Mesendoderm (in vitro differentiated cells): ENCODE measurements at regions not wholly inside any gene's neighbourhood (a gene's known extent, or its start where the extent isn't known, plus 50 kb on each side); places are given as distances from the start of the nearest gene placed in this dataset.

Source experiments
- DNase-seq: peaks from one replicate; pipeline ENCODE4 v3.0.0; 2013
- H2AK5ac ChIP-seq: 2 replicates; pipeline ENCODE4 v1.6.1; 2013; ENCODE audit warnings: low read length, inconsistent platforms
- H2BK120ac ChIP-seq: 2 replicates; pipeline ENCODE4 v1.6.1; 2013; ENCODE audit warnings: low read depth, mild to moderate bottlenecking, low read length, moderate library complexity, mixed read lengths
- H2BK15ac ChIP-seq: replicated peaks from 2 replicates; pipeline ENCODE4 v1.6.1; 2013; ENCODE audit warnings: low read depth, mild to moderate bottlenecking, moderate library complexity
- H2BK5ac ChIP-seq: 2 replicates; pipeline ENCODE4 v1.6.1; 2013; ENCODE audit warnings: low read length, inconsistent platforms
- H3K18ac ChIP-seq: 2 replicates; pipeline ENCODE4 v1.6.1; 2013; ENCODE audit warnings: mild to moderate bottlenecking, low read length, mixed read lengths
- H3K23ac ChIP-seq: one replicate; pipeline ENCODE4 v1.6.1; 2013; ENCODE audit warnings: low read length
- H3K27ac ChIP-seq: 2 replicates; pipeline ENCODE4 v1.5.1; 2013; ENCODE audit warnings: low read depth, mild to moderate bottlenecking, inconsistent platforms, low read length, moderate library complexity
- H3K27me3 ChIP-seq: 2 replicates; pipeline ENCODE4 v1.6.1; 2013; ENCODE audit warnings: low read length, control low read depth, mild to moderate bottlenecking, inconsistent platforms; ENCODE audit not compliant: insufficient read depth, poor library complexity
- H3K36me3 ChIP-seq: 2 replicates; pipeline ENCODE4 v1.6.1; 2013; ENCODE audit warnings: low read length, inconsistent platforms; ENCODE audit not compliant: control insufficient read depth, insufficient read depth
- H3K4ac ChIP-seq: one replicate; pipeline ENCODE4 v1.6.1; 2013; ENCODE audit warnings: low read depth, mild to moderate bottlenecking, low read length, moderate library complexity
- H3K4me1 ChIP-seq: 2 replicates; pipeline ENCODE4 v1.6.1; 2013; ENCODE audit warnings: low read depth, low read length, inconsistent platforms; ENCODE audit not compliant: control insufficient read depth
- H3K4me2 ChIP-seq: 2 replicates; pipeline ENCODE4 v1.6.1; 2013; ENCODE audit warnings: low read length
- H3K4me3 ChIP-seq: 2 replicates; pipeline ENCODE4 v1.5.1; 2013; ENCODE audit warnings: mild to moderate bottlenecking, low read length
- H3K56ac ChIP-seq: one replicate; pipeline ENCODE4 v1.6.1; 2013; ENCODE audit warnings: low read length
- H3K79me1 ChIP-seq: 2 replicates; pipeline ENCODE4 v1.6.1; 2013; ENCODE audit warnings: low read length, inconsistent platforms
- H3K79me2 ChIP-seq: 2 replicates; pipeline ENCODE4 v1.6.1; 2013; ENCODE audit warnings: mild to moderate bottlenecking, low read length; ENCODE audit not compliant: control insufficient read depth, insufficient read depth
- H3K9ac ChIP-seq: 2 replicates; pipeline ENCODE4 v1.6.1; 2013; ENCODE audit warnings: low read length, inconsistent platforms
- H4K5ac ChIP-seq: one replicate; pipeline ENCODE4 v1.6.1; 2013; ENCODE audit warnings: low read length
- H4K8ac ChIP-seq: one replicate; pipeline ENCODE4 v1.6.1; 2013; ENCODE audit warnings: low read depth, mild to moderate bottlenecking, control low read depth, low read length, moderate library complexity
- WGBS: extraction: QIAGEN DNeasy Blood & Tissue Kit; methylation state at CpG from one replicate; pipeline ENCODE4 v1.1.7; 2013; ENCODE audit warnings: low lambda C conversion rate, missing lambda C conversion rate; ENCODE audit not compliant: insufficient coverage; ENCODE audit errors: extremely low coverage; 5-methylcytosine and 5-hydroxymethylcytosine counted together

DNA sequence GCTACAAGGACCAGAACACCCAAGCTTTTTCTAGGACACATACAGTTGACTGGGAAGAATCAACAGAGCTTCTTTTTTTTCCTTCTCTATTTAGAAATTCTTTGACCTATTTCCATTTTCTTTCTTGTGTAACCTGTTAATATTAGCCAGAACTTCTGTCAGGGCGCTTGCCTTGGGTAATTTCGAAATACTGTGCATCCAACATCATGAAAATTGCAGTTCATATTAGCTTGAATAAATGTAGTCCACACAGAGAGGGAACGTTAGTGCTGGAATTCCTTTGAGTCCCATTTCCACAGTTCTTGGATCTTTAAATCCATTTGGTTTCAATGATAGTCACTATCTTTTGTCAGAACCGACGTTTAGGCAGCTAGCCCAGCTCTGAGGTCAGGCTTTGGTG is 141.8 kb downstream of the MXRA5 start:
- Histone ChIP-seq H3K18ac (no peak overlapping the region), H4K5ac (no peak overlapping the region), H3K4me3 (no peak overlapping the region), H3K56ac (no peak overlapping the region), H4K8ac (no peak overlapping the region), H3K79me2 (no peaks in the 10 kb centered on the region), H3K4me2 (no peak overlapping the region), H3K23ac (no peak overlapping the region), H3K27me3 (no peaks in the 10 kb centered on the region), H3K4me1 (no peaks in the 10 kb centered on the region), H3K9ac (no peak overlapping the region), H2BK120ac (no peak overlapping the region), H2BK15ac (no peak overlapping the region), H2AK5ac (no peak overlapping the region), H3K79me1 (no peaks in the 10 kb centered on the region), H3K4ac (no peak overlapping the region), H2BK5ac (no peak overlapping the region), H3K36me3 (no peaks in the 10 kb centered on the region), H3K27ac (no peak overlapping the region)
- no peak for DNase-seq
- no CpG with 5 or more reads among the region's 5 CpGs for WGBS

DNA sequence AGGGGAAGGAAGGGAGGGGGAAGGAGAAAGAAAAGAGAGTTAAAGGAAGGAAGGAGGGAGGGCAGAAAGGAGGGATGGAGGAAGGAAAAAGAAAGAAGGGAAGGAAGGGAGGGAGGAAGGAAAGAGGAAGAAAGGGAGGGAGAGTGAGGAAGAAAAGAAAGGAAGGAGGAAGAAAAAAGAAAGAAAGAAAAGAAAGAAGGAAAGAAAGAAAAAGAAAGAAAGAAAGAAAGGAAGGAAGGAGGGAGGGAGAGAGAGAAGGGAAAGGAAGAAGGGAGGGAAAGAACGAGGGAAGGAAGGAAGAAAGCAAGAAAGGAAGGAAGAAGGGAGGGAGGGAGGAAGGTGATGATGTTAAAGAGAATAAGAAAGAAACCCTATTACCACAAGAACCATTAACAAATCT is 150.6 kb downstream of the MXRA5 start:
- no CpG with 5 or more reads among the region's 1 CpG for WGBS
- no peak overlapping the region for H3K18ac ChIP-seq
- H3K4me1 ChIP-seq = no peaks in the 10 kb centered on the region
- H3K23ac ChIP-seq = no peak overlapping the region
- no peaks in the 10 kb centered on the region for H3K79me2 ChIP-seq
- H3K56ac ChIP-seq = no peak overlapping the region
- H2BK120ac ChIP-seq = no peak overlapping the region
- H3K9ac ChIP-seq = no peak overlapping the region
- H4K8ac ChIP-seq = no peak overlapping the region
- no peaks in the 10 kb centered on the region for H3K79me1 ChIP-seq
- H3K36me3 ChIP-seq = no peaks in the 10 kb centered on the region
- H4K5ac ChIP-seq = no peak overlapping the region
- H3K4ac ChIP-seq = no peak overlapping the region
- H2AK5ac ChIP-seq = no peak overlapping the region
- H3K27ac ChIP-seq = no peak overlapping the region
- H3K4me2 ChIP-seq = no peak overlapping the region
- no peak overlapping the region for H2BK15ac ChIP-seq
- H2BK5ac ChIP-seq = no peak overlapping the region
- DNase-seq = no peak
- H3K4me3 ChIP-seq = no peak overlapping the region
- H3K27me3 ChIP-seq = no peaks in the 10 kb centered on the region

DNA sequence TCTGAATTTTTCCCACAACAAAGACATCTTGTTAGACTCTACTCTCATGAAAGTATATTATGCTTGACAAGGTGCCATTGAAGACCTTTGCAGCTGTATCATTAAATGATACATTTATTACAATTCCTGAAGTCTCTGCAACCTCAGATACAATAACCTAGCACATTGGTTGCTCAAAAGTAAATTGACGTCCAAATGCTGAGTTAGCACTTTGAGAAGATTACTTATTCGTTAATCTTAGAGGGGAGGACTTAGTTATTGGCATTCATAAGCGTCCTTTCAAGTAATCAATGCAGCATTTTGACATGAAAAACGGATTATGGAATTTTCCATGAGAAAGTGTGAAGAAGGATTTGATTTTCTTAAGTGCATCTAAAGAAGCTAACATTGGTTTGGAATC is 151.6 kb downstream of the ARSF start:
- Histone ChIP-seq H4K5ac (no peak overlapping the region), H3K27ac (no peak overlapping the region), H3K4me2 (no peak overlapping the region), H2BK15ac (no peak overlapping the region), H3K36me3 (no peaks in the 10 kb centered on the region), H3K79me1 (no peaks in the 10 kb centered on the region), H2BK5ac (no peak overlapping the region), H3K18ac (no peak overlapping the region), H3K4me3 (no peak overlapping the region), H2AK5ac (no peak overlapping the region), H3K4me1 (no peaks in the 10 kb centered on the region), H3K4ac (no peak overlapping the region), H3K27me3 (no peaks in the 10 kb centered on the region), H3K9ac (no peak overlapping the region), H3K23ac (no peak overlapping the region), H3K56ac (no peak overlapping the region), H2BK120ac (no peak overlapping the region), H4K8ac (no peak overlapping the region), H3K79me2 (no peaks in the 10 kb centered on the region)
- no peak for DNase-seq
- WGBS = no CpG with 5 or more reads among the region's 4 CpGs

DNA sequence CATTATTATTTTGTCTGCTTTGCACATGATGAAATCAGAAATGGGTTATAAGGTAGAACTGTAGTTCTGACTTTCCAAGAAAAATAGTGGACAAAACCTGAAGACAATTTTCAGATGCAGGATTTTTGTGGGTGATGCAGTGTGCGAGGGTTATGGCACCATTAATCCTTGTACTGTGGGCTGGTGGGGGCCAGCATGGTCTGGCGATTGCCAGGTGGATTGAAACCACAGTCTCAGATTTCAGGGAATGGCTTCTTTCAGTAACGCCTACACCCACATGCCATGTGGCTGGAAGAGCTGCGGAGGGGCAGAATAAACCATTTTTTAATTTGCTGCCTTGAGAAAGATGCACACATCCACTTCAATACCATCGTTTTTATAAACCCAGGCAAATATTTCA is 150.5 kb downstream of the ARSF start:
- DNase-seq = no peak
- Histone ChIP-seq H4K8ac (no peak overlapping the region), H2BK120ac (no peak overlapping the region), H3K9ac (no peak overlapping the region), H3K36me3 (no peaks in the 10 kb centered on the region), H3K27ac (no peak overlapping the region), H3K56ac (no peak overlapping the region), H3K18ac (no peak overlapping the region), H3K4ac (no peak overlapping the region), H3K4me2 (no peak overlapping the region), H3K27me3 (no peaks in the 10 kb centered on the region), H3K23ac (no peak overlapping the region), H3K79me2 (no peaks in the 10 kb centered on the region), H2BK5ac (no peak overlapping the region), H3K4me1 (no peaks in the 10 kb centered on the region), H4K5ac (no peak overlapping the region), H2AK5ac (no peak overlapping the region), H2BK15ac (no peak overlapping the region), H3K4me3 (no peak overlapping the region), H3K79me1 (no peaks in the 10 kb centered on the region)
- no CpG with 5 or more reads among the region's 5 CpGs for WGBS

DNA sequence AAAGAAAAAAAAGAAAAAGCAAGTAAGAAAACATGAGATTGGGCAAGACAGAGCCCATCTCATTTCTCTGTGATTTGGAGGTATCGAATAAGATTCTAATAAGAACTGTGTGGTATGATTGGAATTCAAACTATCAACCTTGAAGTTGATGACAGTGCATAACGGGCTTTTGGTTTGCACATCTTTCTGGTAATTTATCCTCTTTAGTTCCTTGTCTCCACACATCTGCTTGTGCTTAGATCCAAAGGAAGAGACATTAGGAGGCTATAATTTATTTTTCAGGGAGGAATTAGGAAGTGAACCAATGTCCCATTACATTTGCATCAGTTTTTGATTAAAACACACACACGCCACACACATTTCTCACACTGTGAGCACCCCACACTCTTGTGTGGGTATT is 149.9 kb downstream of the ARSF start:
- Histone ChIP-seq H3K4ac (no peak overlapping the region), H3K79me2 (no peaks in the 10 kb centered on the region), H3K18ac (no peak overlapping the region), H3K27ac (no peak overlapping the region), H3K36me3 (no peaks in the 10 kb centered on the region), H3K79me1 (no peaks in the 10 kb centered on the region), H3K23ac (no peak overlapping the region), H3K4me3 (no peak overlapping the region), H2BK5ac (no peak overlapping the region), H3K4me1 (no peaks in the 10 kb centered on the region), H3K9ac (no peak overlapping the region), H3K27me3 (no peaks in the 10 kb centered on the region), H2AK5ac (no peak overlapping the region), H3K4me2 (no peak overlapping the region), H2BK15ac (no peak overlapping the region), H3K56ac (no peak overlapping the region), H4K5ac (no peak overlapping the region), H2BK120ac (no peak overlapping the region), H4K8ac (no peak overlapping the region)
- no peak for DNase-seq
- WGBS = no CpG with 5 or more reads among the region's 3 CpGs

DNA sequence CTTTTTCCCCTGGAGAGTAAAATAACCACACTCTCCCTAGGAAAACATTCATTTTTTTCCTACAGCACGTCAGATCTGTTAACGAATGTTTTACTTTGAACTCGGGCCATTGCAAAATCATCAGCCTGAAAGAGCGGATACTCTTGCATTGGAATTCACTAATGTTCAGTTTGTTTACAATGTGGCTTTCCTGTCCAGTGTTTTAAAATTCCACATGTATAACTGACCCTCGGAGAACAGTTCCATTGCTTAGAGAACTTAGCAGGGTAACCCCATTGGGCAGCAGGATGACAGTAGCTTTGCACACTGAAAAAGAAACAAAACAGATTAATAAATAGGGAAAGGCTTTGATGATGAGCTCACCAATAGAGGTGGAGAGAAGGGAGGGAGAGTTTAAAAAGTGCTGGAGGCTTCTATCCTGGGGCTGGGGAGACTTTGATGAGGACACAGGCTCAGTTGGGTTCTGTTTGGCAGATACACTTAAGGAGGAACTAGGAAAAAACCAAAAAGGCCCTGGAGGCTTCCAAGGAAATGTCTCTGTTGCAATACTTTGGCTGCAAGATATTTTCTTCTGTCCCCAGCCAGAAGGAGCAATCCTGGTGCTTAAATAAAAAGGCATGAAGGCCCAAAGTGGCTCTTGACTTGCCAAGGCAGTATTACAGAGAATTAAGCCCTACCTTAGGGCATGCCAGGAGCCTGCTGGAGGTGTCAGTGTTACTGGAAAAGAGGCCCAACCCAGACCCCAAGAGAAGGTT is 143.1 kb downstream of the ARSF start:
- no peak overlapping the region for H2BK5ac ChIP-seq
- no peak overlapping the region for H3K18ac ChIP-seq
- H3K36me3 ChIP-seq = no peaks in the 10 kb centered on the region
- H3K79me2 ChIP-seq = no peaks in the 10 kb centered on the region
- no peak overlapping the region for H4K5ac ChIP-seq
- no peak overlapping the region for H2AK5ac ChIP-seq
- no peaks in the 10 kb centered on the region for H3K27me3 ChIP-seq
- H3K23ac ChIP-seq = no peak overlapping the region
- no peak overlapping the region for H4K8ac ChIP-seq
- H3K9ac ChIP-seq = no peak overlapping the region
- no peak overlapping the region for H3K4me3 ChIP-seq
- no peaks in the 10 kb centered on the region for H3K79me1 ChIP-seq
- H3K4me1 ChIP-seq = no peaks in the 10 kb centered on the region
- H3K4me2 ChIP-seq = no peak overlapping the region
- no peak overlapping the region for H3K56ac ChIP-seq
- no CpG with 5 or more reads among the region's 5 CpGs for WGBS
- no peak overlapping the region for H2BK15ac ChIP-seq
- H2BK120ac ChIP-seq = no peak overlapping the region
- H3K27ac ChIP-seq = no peak overlapping the region
- no peak for DNase-seq
- H3K4ac ChIP-seq = no peak overlapping the region
